Liver (tissue), 8 donors: ENCODE measurements at regions not wholly inside any gene's neighbourhood (a gene's known extent, or its start where the extent isn't known, plus 50 kb on each side); places are given as distances from the start of the nearest gene placed in this dataset.

Experiments used
- DNase-seq: peaks from one replicate; pipeline ENCODE4 v3.0.0-alpha.2; 2017; ENCODE audit warnings: low spot score
- H3K27ac ChIP-seq, 2 donors: one replicate each; pipeline ENCODE4 v1.7.0; 2013; ENCODE audit warnings: inconsistent platforms in 2 of 2, low read length in 2 of 2, control low read depth in 1 of 2, low read depth in 1 of 2, mild to moderate bottlenecking in 1 of 2
- H3K27me3 ChIP-seq, 4 donors: one replicate each; pipeline versions ENCODE4 v1.6.1 to v1.7.0; 2013; ENCODE audit warnings: low read length in 3 of 4, inconsistent platforms in 1 of 4, mild to moderate bottlenecking in 1 of 4, moderate library complexity in 1 of 4; ENCODE audit not compliant: control insufficient read depth in 4 of 4, insufficient read depth in 4 of 4
- H3K36me3 ChIP-seq, 4 donors: one replicate each; pipeline versions ENCODE4 v1.6.1 to v1.7.0; 2013; ENCODE audit warnings: low read length in 3 of 4, mild to moderate bottlenecking in 3 of 4, low read depth in 1 of 4, moderate library complexity in 1 of 4; ENCODE audit not compliant: control insufficient read depth in 4 of 4, insufficient read depth in 3 of 4
- H3K4me1 ChIP-seq, 4 donors: one replicate each; pipeline versions ENCODE4 v1.6.1 to v1.7.0; 2013; ENCODE audit warnings: low read length in 3 of 4, mild to moderate bottlenecking in 3 of 4, moderate library complexity in 1 of 4; ENCODE audit not compliant: control insufficient read depth in 4 of 4, insufficient read depth in 4 of 4
- H3K4me3 ChIP-seq, 3 donors: one replicate each; pipeline versions ENCODE4 v1.6.1 to v1.7.0; 2013; ENCODE audit warnings: low read length in 3 of 3, control low read depth in 1 of 3, low read depth in 1 of 3, mild to moderate bottlenecking in 1 of 3
- H3K9ac ChIP-seq, 2 donors: one replicate each; pipeline ENCODE4 v1.7.0; 2013; ENCODE audit warnings: low read length in 2 of 2, mild to moderate bottlenecking in 2 of 2, moderate library complexity in 2 of 2, control low read depth in 1 of 2, low read depth in 1 of 2
- H3K9me3 ChIP-seq, 4 donors: one replicate each; pipeline versions ENCODE4 v1.6.1 to v1.7.0; 2013; ENCODE audit warnings: low read length in 3 of 4; ENCODE audit not compliant: control insufficient read depth in 4 of 4
- CTCF ChIP-seq: fragments of 150-350 bp; IDR thresholded peaks from 2 replicates; pipeline ENCODE4 v1.5.1; 2017; ENCODE audit warnings: improper control_type of control experiment, low read depth, low read length; ENCODE audit not compliant: missing input control
- EGR1 ChIP-seq, 2 donors: IDR thresholded peaks; 2 replicates each; pipeline ENCODE4 v1.6.1; 2016 to 2018; ENCODE audit warnings: antibody characterized with exemption in 2 of 2, low read depth in 2 of 2
- FOXA1 ChIP-seq: IDR thresholded peaks from 2 replicates; pipeline ENCODE4 v1.6.1; 2016; ENCODE audit warnings: antibody characterized with exemption
- FOXA2 ChIP-seq: IDR thresholded peaks from 2 replicates; pipeline ENCODE4 v1.6.1; 2016; ENCODE audit warnings: antibody characterized with exemption
- HNF4A ChIP-seq, 2 donors: conservative IDR thresholded peaks; 2 replicates each; pipeline ENCODE4 v1.6.1; 2016; ENCODE audit warnings: antibody characterized with exemption in 2 of 2, mild to moderate bottlenecking in 2 of 2
- HNF4G ChIP-seq: IDR thresholded peaks from 2 replicates; pipeline ENCODE4 v1.6.1; 2016; ENCODE audit warnings: antibody characterized with exemption
- JUND ChIP-seq, 2 donors: IDR thresholded peaks; 2 replicates each; pipeline ENCODE4 v1.6.1; 2016; ENCODE audit warnings: antibody characterized with exemption in 2 of 2
- MAX ChIP-seq: IDR thresholded peaks from 2 replicates; pipeline ENCODE4 v1.6.1; 2016; ENCODE audit warnings: antibody characterized with exemption
- NR2F2 ChIP-seq: IDR thresholded peaks from 2 replicates; pipeline ENCODE4 v1.6.1; 2016; ENCODE audit warnings: antibody characterized with exemption
- RAD21 ChIP-seq, 2 donors: IDR thresholded peaks; 2 replicates each; pipeline ENCODE4 v1.6.1; 2016; ENCODE audit warnings: antibody characterized with exemption in 2 of 2, mild to moderate bottlenecking in 2 of 2
- RXRA ChIP-seq, 2 donors: IDR thresholded peaks; 2 replicates each; pipeline ENCODE4 v1.6.1; 2017 to 2018; ENCODE audit warnings: antibody characterized with exemption in 2 of 2, mild to moderate bottlenecking in 1 of 2
- SP1 ChIP-seq: IDR thresholded peaks from 2 replicates; pipeline ENCODE4 v1.6.1; 2018; ENCODE audit warnings: antibody characterized with exemption, mild to moderate bottlenecking
- TAF1 ChIP-seq: conservative IDR thresholded peaks from 2 replicates; pipeline ENCODE4 v1.6.1; 2016; ENCODE audit warnings: antibody characterized with exemption, mild to moderate bottlenecking
- WGBS: extraction: QIAGEN DNeasy Blood & Tissue Kit; methylation state at CpG from one replicate; pipeline ENCODE4 v1.1.7; 2013; 5-methylcytosine and 5-hydroxymethylcytosine counted together
- TF ChIP-seq, protein P1 (sequence below): IDR thresholded peaks from 2 replicates; pipeline ENCODE4 v1.6.1; 2016; ENCODE audit warnings: antibody characterized with exemption, mild to moderate bottlenecking
- TF ChIP-seq, protein P2 (sequence below): IDR thresholded peaks from 2 replicates; pipeline ENCODE4 v1.6.1; 2016; ENCODE audit warnings: antibody characterized with exemption
- donor health status: healthy.
- donor health status: healthy.
- donor health status: healthy.
- donor health status: healthy.
- donor health status: healthy.

DNA sequence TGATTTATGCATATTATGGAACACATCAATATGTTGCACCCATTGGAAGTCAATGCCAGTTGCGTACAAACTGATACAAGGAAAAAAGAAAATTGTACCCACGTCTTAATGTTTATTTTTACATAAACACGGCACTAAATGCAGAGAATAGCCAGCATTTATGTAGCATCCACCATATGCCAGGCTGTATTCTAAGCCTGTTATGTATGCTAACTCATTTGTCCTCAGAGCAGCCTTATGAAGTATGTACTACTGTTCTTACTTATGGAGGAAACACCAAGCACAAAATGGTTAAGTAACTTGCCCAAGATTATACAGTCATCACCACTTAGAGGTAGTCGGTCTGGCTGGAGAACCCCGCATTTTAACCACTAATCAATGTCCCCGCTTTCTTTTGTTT, 837.9 kb upstream of the RBFOX1 start:
- peaks cover 0 to 4% (median 0%) of the 10 kb centered on the region in 4 donors for H3K27me3 ChIP-seq
- no peaks in the 10 kb centered on the region for H3K4me1 ChIP-seq
- H3K9me3 ChIP-seq: peaks cover 0 to 4% (median 0%) of the 10 kb centered on the region in 4 donors
- WGBS: 83% methylated on average over 6 of the region's 6 CpGs
- no peak overlapping the region for H3K27ac ChIP-seq
- no peak for DNase-seq
- no peak overlapping the region for H3K4me3 ChIP-seq
- no peak for TF ChIP-seq RXRA (IDR thresholded peaks at IDR 0.05)
- TF ChIP-seq, protein P1, sequence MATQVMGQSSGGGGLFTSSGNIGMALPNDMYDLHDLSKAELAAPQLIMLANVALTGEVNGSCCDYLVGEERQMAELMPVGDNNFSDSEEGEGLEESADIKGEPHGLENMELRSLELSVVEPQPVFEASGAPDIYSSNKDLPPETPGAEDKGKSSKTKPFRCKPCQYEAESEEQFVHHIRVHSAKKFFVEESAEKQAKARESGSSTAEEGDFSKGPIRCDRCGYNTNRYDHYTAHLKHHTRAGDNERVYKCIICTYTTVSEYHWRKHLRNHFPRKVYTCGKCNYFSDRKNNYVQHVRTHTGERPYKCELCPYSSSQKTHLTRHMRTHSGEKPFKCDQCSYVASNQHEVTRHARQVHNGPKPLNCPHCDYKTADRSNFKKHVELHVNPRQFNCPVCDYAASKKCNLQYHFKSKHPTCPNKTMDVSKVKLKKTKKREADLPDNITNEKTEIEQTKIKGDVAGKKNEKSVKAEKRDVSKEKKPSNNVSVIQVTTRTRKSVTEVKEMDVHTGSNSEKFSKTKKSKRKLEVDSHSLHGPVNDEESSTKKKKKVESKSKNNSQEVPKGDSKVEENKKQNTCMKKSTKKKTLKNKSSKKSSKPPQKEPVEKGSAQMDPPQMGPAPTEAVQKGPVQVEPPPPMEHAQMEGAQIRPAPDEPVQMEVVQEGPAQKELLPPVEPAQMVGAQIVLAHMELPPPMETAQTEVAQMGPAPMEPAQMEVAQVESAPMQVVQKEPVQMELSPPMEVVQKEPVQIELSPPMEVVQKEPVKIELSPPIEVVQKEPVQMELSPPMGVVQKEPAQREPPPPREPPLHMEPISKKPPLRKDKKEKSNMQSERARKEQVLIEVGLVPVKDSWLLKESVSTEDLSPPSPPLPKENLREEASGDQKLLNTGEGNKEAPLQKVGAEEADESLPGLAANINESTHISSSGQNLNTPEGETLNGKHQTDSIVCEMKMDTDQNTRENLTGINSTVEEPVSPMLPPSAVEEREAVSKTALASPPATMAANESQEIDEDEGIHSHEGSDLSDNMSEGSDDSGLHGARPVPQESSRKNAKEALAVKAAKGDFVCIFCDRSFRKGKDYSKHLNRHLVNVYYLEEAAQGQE: no peak
- no peaks in the 10 kb centered on the region for H3K36me3 ChIP-seq
- no peak overlapping the region for H3K9ac ChIP-seq

- H3K36me3 ChIP-seq: no peaks in the 10 kb centered on the region
- no peaks in the 10 kb centered on the region for H3K4me1 ChIP-seq
- 68% methylated on average over 6 of the region's 6 CpGs for WGBS
- no peak overlapping the region for H3K27ac ChIP-seq
- H3K4me3 ChIP-seq: no peak overlapping the region
- TF ChIP-seq MAX (no peak), TAF1 (no peak), RXRA (IDR thresholded peaks at IDR 0.05) (no peak), HNF4G (no peak)
- H3K9ac ChIP-seq: no peak overlapping the region
- peaks cover 0 to 4% (median 0%) of the 10 kb centered on the region in 4 donors for H3K9me3 ChIP-seq
- peaks cover 0 to 4% (median 0%) of the 10 kb centered on the region in 4 donors for H3K27me3 ChIP-seq
- no peak for DNase-seq
These were observed 839.1 kb upstream of the RBFOX1 start for GRCh38 chr16:6493555-6493954.

DNA sequence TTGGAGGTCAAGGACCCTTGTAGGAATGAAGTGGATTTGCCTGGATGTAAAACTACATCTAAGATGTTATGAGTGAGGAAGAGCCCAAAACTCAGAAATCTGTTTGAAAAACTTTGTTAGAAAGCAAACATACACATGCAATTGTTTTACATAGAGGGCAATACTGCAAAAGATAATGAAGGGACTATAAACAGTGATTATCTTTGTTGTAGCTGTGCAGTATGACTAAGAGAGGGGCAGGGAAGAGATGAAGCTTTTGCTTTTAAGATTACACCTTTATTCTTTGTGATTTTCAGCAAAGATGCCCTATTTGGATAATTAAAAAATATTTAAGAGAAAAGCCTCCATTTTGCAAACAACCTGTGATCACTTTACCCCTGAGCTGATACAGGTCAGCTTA, 839.9 kb upstream of the RBFOX1 start:
- peaks cover 0 to 4% (median 0%) of the 10 kb centered on the region in 4 donors for H3K9me3 ChIP-seq
- TF ChIP-seq CTCF (no peak), RXRA (IDR thresholded peaks at IDR 0.05) (no peak), FOXA1 (no peak), NR2F2 (no peak), TAF1 (no peak), RAD21 (IDR thresholded peaks at IDR 0.05) (no peak), EGR1 (IDR thresholded peaks at IDR 0.05; ENCODE audit: low read depth in 2 of 2) (no peak), FOXA2 (no peak), SP1 (no peak), JUND (IDR thresholded peaks at IDR 0.05) (no peak), HNF4A (conservative IDR thresholded peaks at IDR 0.05) (no peak), HNF4G (no peak), MAX (no peak)
- TF ChIP-seq, protein P2, sequence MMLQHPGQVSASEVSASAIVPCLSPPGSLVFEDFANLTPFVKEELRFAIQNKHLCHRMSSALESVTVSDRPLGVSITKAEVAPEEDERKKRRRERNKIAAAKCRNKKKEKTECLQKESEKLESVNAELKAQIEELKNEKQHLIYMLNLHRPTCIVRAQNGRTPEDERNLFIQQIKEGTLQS: no peak
- peaks cover 0 to 4% (median 0%) of the 10 kb centered on the region in 4 donors for H3K27me3 ChIP-seq
- no peak overlapping the region for H3K27ac ChIP-seq
- H3K36me3 ChIP-seq: no peaks in the 10 kb centered on the region
- no peak overlapping the region for H3K4me3 ChIP-seq
- no peak for DNase-seq
- H3K9ac ChIP-seq: no peak overlapping the region
- H3K4me1 ChIP-seq: no peaks in the 10 kb centered on the region
